Caco-2 (cell line): ENCODE measurements at regions not wholly inside any gene's neighbourhood (a gene's known extent, or its start where the extent isn't known, plus 50 kb on each side); places are given as distances from the start of the nearest gene placed in this dataset.

Experiments used
- BruUV-seq: library from RNA; stranded (reverse); fragments of 400-500 nt; replicated peaks from 2 replicates; lab custom pipeline; 2021; lab: Mats Ljungman, UMichigan
- CTCF ChIA-PET: fragments of 300-600 bp; sonication (Branson Sonifier 250); formaldehyde crosslinking; loops from one replicate; lab custom pipeline; 2022; ENCODE audit warnings: antibody characterized with exemption; lab: Charles Lee
- POLR2A ChIA-PET: fragments of 300-600 bp; sonication (Branson Sonifier 250); formaldehyde crosslinking; loops from one replicate; lab custom pipeline; 2022; ENCODE audit warnings: antibody characterized with exemption; lab: Charles Lee
- DNase-seq, 2 experiments: peaks; one replicate each; pipeline versions ENCODE4 v3.0.0 to v3.0.0-alpha.2; 2020 to 2022
- H3K27me3 ChIP-seq: replicated peaks from 2 replicates; pipeline ENCODE4 v1.6.0; 2011; ENCODE audit warnings: low read length; ENCODE audit not compliant: control insufficient read depth, insufficient read depth
- H3K36me3 ChIP-seq: 2 replicates; pipeline ENCODE4 v1.5.1; 2011; ENCODE audit warnings: low read length; ENCODE audit not compliant: control insufficient read depth, insufficient read depth
- H3K4me1 ChIP-seq: fragments of 250-450 bp; sonication (Bioruptor Pico); 2 replicates; pipeline ENCODE4 v1.5.1; 2020; ENCODE audit warnings: mild to moderate bottlenecking
- H3K4me3 ChIP-seq: 2 replicates; pipeline ENCODE4 v1.5.1; 2011; ENCODE audit warnings: low read depth, mild to moderate bottlenecking, control low read depth, low read length
- H3K9me3 ChIP-seq: fragments of 250-450 bp; sonication (Bioruptor Pico); 2 replicates; pipeline ENCODE4 v1.5.1; 2020; ENCODE audit warnings: mild to moderate bottlenecking, moderate library complexity
- H3K27ac Mint-ChIP-seq: one replicate; pipeline ENCODE4 v1.8.0; 2022; ENCODE audit warnings: mixed read lengths; ENCODE audit not compliant: unreplicated experiment
- H3K27me3 Mint-ChIP-seq: one replicate; pipeline ENCODE4 v1.8.0; 2022; ENCODE audit warnings: mixed read lengths; ENCODE audit not compliant: insufficient read depth, unreplicated experiment
- H3K36me3 Mint-ChIP-seq: one replicate; pipeline ENCODE4 v1.8.0; 2022; ENCODE audit warnings: mild to moderate bottlenecking, mixed read lengths; ENCODE audit not compliant: insufficient read depth, unreplicated experiment
- H3K4me1 Mint-ChIP-seq: one replicate; pipeline ENCODE4 v1.8.0; 2022; ENCODE audit warnings: low read depth, mixed read lengths; ENCODE audit not compliant: unreplicated experiment
- H3K4me3 Mint-ChIP-seq: one replicate; pipeline ENCODE4 v1.8.0; 2022; ENCODE audit warnings: mild to moderate bottlenecking, moderate library complexity, mixed read lengths; ENCODE audit not compliant: unreplicated experiment
- H3K9me3 Mint-ChIP-seq: one replicate; pipeline ENCODE4 v1.8.0; 2022; ENCODE audit warnings: mixed read lengths; ENCODE audit not compliant: unreplicated experiment
- intact Hi-C: fragments of 100-400 bp; cut with micrococcal nuclease; formaldehyde crosslinking; loops from one replicate; pipeline ENCODE4 v1.10.0; 2022; ENCODE audit not compliant: unreplicated experiment
- TF ChIP-seq, protein P1 (sequence below), 2 experiments: fragments of 200-600 bp in 1 of 2; IDR thresholded peaks; 1 replicate in 1 of 2; 2 replicates in 1 of 2; pipeline versions ENCODE4 v1.5.1 to v1.8.0; 2011 to 2022; ENCODE audit warnings: antibody characterized with exemption in 1 of 2, control low read depth in 1 of 2, inconsistent platforms in 1 of 2, low read depth in 1 of 2, low read length in 1 of 2, mild to moderate bottlenecking in 1 of 2, moderate library complexity in 1 of 2; ENCODE audit not compliant: insufficient read depth in 1 of 2, severe bottlenecking in 1 of 2, unreplicated experiment in 1 of 2

DNA sequence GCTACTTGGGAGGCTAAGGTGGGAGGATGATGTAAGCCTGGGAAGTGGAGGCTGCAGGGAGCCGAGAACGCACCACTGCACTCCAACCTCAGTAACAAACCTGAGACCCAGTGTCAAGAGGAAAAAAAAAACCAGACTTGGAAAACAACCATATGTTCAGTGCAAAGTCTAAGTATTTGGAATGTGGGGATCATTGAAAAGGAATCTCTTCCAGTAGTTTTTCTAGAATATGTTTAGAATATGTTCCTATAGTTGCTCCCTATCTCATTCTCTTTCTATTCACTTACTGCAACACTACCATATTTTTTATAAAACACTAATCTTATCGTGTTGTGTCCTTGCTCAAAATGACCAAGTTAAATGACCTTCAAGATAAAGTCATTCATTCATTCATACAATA, 423.5 kb upstream of the SOX5 start:
- peaks cover 15% of the 10 kb centered on the region for H3K4me1 Mint-ChIP-seq
- H3K9me3 ChIP-seq: no peaks in the 10 kb centered on the region
- intact Hi-C loops: no loop called here
- H3K4me3 Mint-ChIP-seq: no peak overlapping the region
- no peaks in the 10 kb centered on the region for H3K9me3 Mint-ChIP-seq
- POLR2A ChIA-PET: no interaction called here
- TF ChIP-seq, protein P1, sequence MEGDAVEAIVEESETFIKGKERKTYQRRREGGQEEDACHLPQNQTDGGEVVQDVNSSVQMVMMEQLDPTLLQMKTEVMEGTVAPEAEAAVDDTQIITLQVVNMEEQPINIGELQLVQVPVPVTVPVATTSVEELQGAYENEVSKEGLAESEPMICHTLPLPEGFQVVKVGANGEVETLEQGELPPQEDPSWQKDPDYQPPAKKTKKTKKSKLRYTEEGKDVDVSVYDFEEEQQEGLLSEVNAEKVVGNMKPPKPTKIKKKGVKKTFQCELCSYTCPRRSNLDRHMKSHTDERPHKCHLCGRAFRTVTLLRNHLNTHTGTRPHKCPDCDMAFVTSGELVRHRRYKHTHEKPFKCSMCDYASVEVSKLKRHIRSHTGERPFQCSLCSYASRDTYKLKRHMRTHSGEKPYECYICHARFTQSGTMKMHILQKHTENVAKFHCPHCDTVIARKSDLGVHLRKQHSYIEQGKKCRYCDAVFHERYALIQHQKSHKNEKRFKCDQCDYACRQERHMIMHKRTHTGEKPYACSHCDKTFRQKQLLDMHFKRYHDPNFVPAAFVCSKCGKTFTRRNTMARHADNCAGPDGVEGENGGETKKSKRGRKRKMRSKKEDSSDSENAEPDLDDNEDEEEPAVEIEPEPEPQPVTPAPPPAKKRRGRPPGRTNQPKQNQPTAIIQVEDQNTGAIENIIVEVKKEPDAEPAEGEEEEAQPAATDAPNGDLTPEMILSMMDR (IDR thresholded peaks at IDR 0.05; ENCODE audit: insufficient read depth in 1 of 2, low read depth in 1 of 2, low read length in 1 of 2, severe bottlenecking in 1 of 2, unreplicated experiment in 1 of 2): no peak
- no peak overlapping the region for H3K27ac Mint-ChIP-seq
- CTCF ChIA-PET: no interaction called here
- H3K4me3 ChIP-seq: no peak overlapping the region
- BruUV-seq: no TSS peak
- no peaks in the 10 kb centered on the region for H3K27me3 Mint-ChIP-seq
- H3K4me1 ChIP-seq: peaks cover 17% of the 10 kb centered on the region; the same call in 1 of the 2 replicates
- DNase-seq: no peak
- no peaks in the 10 kb centered on the region for H3K36me3 Mint-ChIP-seq
- H3K36me3 ChIP-seq: no peaks in the 10 kb centered on the region
- H3K27me3 ChIP-seq: no peaks in the 10 kb centered on the region

DNA sequence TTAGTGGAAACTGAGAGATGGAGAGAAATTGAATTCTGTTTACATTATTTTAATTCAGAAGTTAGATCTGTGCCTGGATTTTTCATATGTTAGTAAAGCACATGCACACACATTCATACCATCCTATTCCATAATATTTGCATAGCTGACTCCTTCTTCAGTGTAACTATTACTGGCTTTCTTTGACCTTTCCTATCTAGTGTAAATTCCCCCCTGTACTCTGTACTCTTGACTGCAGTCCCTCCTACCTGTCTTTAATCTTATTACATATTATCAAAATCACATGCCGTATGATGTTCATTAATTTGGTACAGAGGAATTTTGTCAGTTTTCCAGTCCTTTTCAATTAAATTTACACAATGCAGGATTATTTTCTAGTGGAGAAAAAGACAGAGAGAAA, 417.0 kb upstream of the SOX5 start:
- no peaks in the 10 kb centered on the region for H3K27me3 Mint-ChIP-seq
- DNase-seq: no peak
- intact Hi-C loops: loop anchor here (10.0 kb wide), 2 partner anchors 228 to 408 kb away; no protein-coding TSS in a partner anchor
- Histone ChIP-seq H3K4me1 (peaks cover 10% of the 10 kb centered on the region; the same call in 1 of the 2 replicates), H3K4me3 (no peak overlapping the region), H3K9me3 (no peaks in the 10 kb centered on the region), H3K36me3 (no peaks in the 10 kb centered on the region), H3K27me3 (no peaks in the 10 kb centered on the region)
- H3K4me1 Mint-ChIP-seq: peaks cover 8% of the 10 kb centered on the region
- BruUV-seq: no TSS peak
- no peaks in the 10 kb centered on the region for H3K36me3 Mint-ChIP-seq
- no peak overlapping the region for H3K27ac Mint-ChIP-seq
- no peaks in the 10 kb centered on the region for H3K9me3 Mint-ChIP-seq
- ChIA-PET POLR2A (no interaction called here), CTCF (no interaction called here)
- no peak overlapping the region for H3K4me3 Mint-ChIP-seq
- TF ChIP-seq, protein P1 (IDR thresholded peaks at IDR 0.05; ENCODE audit: insufficient read depth in 1 of 2, low read depth in 1 of 2, low read length in 1 of 2, severe bottlenecking in 1 of 2, unreplicated experiment in 1 of 2): no peak

DNA sequence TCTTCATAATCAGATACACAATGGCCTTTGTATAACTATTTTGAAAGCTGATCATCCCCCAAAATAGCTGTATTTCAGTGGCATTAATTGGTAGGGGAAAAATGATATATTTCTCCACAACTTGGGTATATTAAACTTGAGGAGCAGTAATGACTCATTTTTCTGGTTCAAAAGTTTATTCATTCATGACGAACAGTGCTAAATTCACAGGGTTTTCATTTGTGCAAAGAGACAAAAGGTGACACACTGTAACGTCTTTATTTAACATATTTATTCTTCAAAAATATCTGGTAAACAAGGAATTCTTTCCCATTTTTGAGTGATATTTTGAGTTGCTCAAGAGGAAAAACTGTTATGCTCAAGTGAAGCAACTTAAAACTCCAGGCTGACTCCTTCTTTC, 415.5 kb upstream of the SOX5 start:
- POLR2A ChIA-PET: no interaction called here
- no peak for DNase-seq
- Histone ChIP-seq H3K4me1 (peaks cover 10% of the 10 kb centered on the region; the same call in 1 of the 2 replicates), H3K4me3 (no peak overlapping the region), H3K36me3 (no peaks in the 10 kb centered on the region), H3K27me3 (no peaks in the 10 kb centered on the region), H3K9me3 (no peaks in the 10 kb centered on the region)
- H3K4me3 Mint-ChIP-seq: no peak overlapping the region
- no peaks in the 10 kb centered on the region for H3K9me3 Mint-ChIP-seq
- no peaks in the 10 kb centered on the region for H3K36me3 Mint-ChIP-seq
- no peaks in the 10 kb centered on the region for H3K27me3 Mint-ChIP-seq
- TF ChIP-seq, protein P1 (IDR thresholded peaks at IDR 0.05; ENCODE audit: insufficient read depth in 1 of 2, low read depth in 1 of 2, low read length in 1 of 2, severe bottlenecking in 1 of 2, unreplicated experiment in 1 of 2): no peak
- CTCF ChIA-PET: no interaction called here
- intact Hi-C loops: loop anchor here (10.0 kb wide), 2 partner anchors 230 to 410 kb away; no protein-coding TSS in a partner anchor
- BruUV-seq: no TSS peak
- peaks cover 14% of the 10 kb centered on the region for H3K4me1 Mint-ChIP-seq
- H3K27ac Mint-ChIP-seq: no peak overlapping the region
